GM12873 (cell line): ENCODE measurements at regions not wholly inside any gene's neighbourhood (a gene's known extent, or its start where the extent isn't known, plus 50 kb on each side); places are given as distances from the start of the nearest gene placed in this dataset.

Experiments
- CTCF ChIP-seq: IDR thresholded peaks from 2 replicates; pipeline ENCODE4 v1.5.1; 2012; ENCODE audit warnings: low read depth, mild to moderate bottlenecking, moderate library complexity, low read length, control low read depth; ENCODE audit not compliant: insufficient read depth; ENCODE audit errors: missing control alignments

- no peak for TF ChIP-seq CTCF
These were observed 603.6 kb upstream of the RAB6C start for GRCh38 chr2:129375632-129376425.

DNA sequence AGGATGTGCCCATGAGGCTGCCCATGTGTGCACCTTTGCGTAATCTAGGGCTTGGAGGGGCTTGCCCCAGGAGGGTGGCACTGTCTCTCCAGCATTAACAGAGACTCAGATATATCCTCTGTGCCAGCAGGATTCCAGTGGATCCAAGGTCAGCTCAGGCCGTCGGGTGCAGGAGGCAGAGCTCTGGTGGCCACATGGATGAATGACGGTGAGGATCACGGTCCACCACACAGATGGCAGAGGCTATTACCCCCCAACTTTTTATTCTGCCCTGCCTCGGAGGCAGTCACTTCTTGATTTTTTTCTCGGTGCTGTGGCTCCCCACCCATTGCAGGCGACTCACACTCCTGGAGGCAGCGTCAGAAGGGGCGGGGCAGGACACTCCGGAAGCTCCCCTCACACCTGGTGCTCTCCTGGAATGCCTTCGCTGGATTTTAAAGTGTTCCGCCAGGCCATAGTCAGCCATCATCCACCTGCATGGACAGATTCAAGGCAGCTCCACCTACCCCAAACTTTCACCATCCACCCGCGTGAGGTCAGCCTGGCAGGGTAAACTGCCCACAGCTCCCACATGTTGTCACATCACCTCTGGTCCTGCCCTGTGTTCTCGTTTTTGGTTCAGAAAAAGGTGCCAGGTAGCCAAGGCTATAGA lies 602.9 kb upstream of the RAB6C start:
- no peak for TF ChIP-seq CTCF

GRCh38 chr2:129377078-129377469 lies 602.4 kb upstream of the RAB6C start:
- TF ChIP-seq CTCF: no peak

DNA sequence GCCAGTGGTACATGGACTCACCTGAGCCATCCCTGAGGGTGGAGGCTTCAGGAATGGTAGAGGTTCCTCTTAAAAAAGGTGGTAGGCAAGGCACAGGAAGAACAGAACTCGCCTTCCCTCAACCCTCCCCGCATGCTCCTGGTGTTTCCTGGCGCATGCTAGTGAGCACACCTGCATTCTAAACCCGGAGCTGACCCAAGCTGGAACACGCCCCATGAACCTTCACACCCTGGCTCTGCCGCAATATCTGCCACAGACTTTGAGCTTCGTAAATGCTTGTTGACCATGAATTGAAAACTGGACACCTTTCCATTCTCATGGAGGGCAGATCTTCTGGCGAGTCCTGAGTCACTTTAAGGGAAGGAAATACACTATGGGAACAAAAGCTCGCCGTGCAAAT lies 601.3 kb upstream of the RAB6C start:
- no peak for TF ChIP-seq CTCF

DNA sequence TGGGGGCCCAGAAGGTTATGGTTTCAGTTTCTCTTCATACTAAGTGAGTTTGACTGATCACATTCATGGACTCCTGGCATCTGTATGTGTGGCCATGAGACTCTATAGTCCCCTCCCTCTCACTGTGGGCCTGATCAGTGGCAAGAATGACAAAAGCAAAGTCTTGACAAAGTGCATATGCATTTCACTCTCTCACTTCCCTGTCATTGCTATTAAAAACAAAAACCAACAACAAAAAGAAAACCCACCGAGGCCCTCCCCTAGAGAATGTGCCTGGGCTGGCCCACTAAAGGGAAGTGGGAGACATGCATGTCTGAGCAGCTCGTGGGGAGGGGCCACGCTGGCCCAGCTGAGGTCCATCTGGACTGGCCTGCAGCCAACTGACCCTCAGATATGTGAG lies 600.1 kb upstream of the RAB6C start:
- TF ChIP-seq CTCF: no peak

GRCh38 chr2:129381789-129382188 lies 597.7 kb upstream of the RAB6C start:
- no peak for TF ChIP-seq CTCF

DNA sequence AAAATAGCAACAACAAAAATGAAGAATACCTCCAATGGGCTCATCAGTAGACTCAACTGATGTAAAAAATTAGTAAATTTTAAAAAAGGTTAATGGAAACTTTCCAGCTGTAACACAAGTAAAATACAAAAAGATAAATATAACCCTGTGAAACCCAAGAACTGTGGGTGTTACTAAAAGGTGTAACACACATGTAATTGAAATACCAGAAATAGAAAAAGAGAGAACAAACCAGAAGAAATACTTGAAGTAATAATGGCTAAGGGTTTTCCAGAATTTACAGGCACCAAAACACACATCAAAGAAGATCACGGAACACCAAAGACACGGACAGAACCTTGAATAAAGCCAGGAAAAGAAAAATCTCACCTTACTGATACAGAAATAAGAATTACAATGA lies 590.6 kb upstream of the RAB6C start:
- TF ChIP-seq CTCF: no peak
